GM12873 (cell line): ENCODE measurements at regions not wholly inside any gene's neighbourhood (a gene's known extent, or its start where the extent isn't known, plus 50 kb on each side); places are given as distances from the start of the nearest gene placed in this dataset.

Source experiments
- TF ChIP-seq, protein P1 (sequence below): IDR thresholded peaks from 2 replicates; pipeline ENCODE4 v1.5.1; 2012; ENCODE audit warnings: low read depth, mild to moderate bottlenecking, moderate library complexity, low read length, control low read depth; ENCODE audit not compliant: insufficient read depth; ENCODE audit errors: missing control alignments

DNA sequence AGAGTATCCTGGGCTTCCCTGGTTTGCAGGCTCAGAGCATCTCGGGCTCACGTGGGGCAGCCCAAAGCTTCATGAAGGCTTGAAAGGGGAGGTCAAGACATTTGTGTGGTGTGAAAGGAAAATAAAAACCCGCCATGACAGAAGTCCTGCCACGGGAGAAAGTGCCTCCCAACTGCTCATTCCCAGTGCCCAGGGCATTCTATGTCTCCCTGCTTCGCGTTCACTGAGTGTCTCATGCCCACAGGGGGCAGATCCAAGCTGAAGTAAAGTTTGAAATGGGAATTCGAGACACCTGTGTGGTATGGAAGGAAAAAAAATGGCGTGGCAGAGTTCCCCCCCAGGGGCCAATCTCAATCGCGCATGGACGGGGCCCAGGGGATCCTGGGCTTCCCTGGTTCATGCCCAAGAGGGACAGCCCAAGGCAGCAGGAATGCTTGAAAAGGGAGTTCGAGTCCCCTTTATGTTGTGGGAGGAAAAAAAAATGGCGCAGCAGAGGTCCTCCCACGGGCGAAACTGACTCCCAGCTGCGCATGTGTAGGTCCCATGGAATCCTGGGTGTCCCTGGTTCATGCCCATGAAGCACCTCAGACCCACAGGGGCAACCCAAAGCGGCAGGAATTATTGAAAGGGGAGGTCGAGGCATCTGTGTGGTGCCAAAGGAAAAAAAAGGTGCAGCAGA lies 576.7 kb downstream of the ALG10 start:
- TF ChIP-seq, protein P1, sequence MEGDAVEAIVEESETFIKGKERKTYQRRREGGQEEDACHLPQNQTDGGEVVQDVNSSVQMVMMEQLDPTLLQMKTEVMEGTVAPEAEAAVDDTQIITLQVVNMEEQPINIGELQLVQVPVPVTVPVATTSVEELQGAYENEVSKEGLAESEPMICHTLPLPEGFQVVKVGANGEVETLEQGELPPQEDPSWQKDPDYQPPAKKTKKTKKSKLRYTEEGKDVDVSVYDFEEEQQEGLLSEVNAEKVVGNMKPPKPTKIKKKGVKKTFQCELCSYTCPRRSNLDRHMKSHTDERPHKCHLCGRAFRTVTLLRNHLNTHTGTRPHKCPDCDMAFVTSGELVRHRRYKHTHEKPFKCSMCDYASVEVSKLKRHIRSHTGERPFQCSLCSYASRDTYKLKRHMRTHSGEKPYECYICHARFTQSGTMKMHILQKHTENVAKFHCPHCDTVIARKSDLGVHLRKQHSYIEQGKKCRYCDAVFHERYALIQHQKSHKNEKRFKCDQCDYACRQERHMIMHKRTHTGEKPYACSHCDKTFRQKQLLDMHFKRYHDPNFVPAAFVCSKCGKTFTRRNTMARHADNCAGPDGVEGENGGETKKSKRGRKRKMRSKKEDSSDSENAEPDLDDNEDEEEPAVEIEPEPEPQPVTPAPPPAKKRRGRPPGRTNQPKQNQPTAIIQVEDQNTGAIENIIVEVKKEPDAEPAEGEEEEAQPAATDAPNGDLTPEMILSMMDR: no peak

DNA sequence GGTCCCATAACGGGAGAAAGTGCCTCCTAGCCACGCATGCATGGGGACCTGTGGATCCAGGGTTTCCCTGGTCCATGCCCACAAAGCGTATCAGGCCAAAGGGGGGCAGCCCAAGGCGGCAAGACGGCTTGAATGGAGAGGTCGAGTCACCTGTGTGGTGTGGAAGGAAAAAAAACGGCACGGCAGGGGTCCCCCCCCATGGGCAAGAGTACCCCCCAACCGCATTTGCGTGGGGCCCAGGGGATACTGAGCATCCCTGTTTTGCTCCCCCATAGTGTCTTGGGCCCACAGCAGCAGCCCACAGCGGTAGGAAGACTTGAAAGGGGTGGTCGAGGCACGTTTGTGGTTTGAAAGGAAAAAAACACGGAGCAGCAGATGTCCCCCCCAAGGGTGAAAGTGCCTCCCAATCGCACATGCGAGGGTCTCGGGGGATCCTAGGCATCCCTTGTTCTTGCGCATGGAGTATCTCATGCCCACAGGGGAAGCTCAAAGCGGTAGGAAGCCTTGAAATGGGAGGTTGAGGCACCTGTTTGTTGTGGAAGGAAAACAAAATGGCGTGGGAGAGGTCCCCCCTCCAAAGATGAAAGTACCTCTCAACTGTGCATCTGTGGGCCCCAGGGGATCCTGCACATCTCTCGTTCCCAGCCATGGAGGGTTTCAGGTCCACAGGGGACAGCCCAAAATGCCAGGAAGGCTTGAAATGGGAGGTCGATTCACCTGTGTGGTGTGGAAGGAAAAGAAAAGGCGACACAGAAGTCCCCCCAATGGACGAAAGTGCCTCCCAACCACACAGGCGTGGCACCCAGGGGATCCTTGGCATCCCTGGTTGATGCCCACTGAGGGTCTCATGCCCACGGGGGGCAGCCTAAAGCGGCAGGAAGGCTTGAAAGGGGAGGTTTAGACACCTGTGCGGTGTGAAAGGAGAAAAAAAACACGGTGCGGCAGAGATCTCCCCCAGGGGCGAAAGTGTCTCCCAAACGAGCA lies 577.5 kb downstream of the ALG10 start:
- TF ChIP-seq, protein P1: no peak

DNA sequence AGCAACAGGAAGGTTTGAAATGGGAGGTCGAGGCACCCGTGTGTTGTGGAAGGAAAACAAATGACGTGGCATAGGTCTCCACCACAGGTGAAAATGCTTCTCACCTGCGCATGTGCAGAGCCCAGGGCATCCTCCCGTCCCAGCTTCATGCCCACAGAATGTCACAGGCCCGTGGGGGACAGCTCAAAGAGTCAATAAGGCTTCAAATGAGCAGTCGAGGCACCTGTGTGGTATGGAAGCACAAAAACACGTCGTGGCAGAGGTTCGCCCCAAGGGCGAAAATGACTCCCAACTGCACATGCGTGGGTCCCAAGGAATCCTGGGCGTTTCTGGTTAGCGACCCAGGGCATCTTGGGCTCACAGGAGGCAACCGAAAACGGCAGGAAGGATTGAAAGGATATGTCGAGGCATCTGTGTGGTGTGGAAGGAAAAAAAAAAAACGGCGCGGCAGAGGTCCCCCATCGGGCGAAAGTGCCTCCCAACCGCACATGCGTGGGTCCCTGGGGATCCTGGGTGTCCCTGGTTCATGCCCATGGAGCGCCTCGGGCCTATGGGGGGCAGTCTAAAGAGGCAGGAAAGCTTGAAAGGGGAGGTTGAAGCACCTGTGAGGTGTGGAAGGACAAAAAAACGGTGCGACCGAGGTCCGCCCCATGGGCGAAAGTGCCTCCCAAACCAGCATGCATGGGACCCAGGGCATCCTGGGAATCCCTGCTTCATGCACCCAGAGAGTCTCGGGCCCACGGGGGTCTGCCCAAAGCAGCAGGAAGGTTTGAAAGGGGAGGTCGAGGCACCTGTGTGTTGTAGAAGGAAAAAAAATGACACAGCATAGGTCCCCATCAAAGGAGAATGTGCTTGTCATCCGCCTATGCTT lies 578.5 kb downstream of the ALG10 start:
- TF ChIP-seq, protein P1: no peak

DNA sequence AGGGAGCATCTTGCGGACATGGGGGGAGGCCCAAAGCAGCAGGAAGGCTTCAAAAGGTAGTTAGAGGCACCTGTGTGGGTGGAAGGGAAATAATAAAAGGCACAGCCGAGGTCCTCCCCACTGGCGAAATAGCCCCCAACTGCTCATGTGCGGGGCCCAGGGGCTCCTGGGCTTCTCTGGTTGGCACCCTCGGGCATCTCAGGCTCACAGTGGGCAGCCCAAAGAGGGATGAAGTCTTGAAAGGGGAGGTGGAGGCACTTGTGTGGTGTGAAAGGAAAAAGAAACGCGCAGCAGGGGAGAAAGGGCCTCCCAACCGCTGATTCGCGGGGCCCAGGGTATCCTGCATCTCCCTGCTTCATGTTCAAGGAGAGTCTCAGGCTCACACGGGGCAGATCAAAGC lies 579.4 kb downstream of the ALG10 start:
- TF ChIP-seq, protein P1: no peak

DNA sequence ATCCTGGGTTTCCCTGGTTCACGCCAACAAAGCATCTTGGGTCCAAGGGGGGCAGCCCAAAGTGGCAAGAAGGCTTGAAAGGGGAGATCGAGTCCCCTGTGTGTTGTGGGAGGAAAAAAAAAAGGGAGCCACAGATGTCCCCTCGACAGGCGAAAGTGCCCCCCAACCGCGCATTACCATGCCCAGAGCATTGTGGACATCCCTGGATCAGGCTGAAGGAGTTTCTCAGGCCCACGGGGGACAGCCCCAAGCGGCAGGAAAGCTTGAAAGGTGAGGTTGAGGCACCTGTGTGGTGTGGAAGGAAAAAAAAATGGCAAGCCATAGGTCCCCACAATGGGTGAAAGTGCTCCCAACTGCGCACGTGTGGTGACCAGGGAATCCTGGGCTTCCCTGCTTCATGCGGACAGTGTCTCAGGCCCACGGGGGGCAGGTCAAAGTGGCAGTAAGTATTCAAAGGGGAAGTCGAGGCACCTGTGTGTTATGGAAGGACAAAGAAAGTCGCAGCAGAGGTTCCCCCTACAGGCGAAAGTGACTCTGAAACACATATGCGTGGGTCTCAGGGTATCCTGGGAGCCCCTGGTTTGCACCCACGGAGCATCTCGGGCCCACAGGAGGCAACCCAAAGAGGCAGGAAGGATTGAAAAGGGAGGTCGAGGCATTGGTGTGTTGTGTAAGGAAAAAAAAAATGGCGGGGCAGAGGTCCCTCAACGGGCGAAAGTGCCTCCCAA lies 580.1 kb downstream of the ALG10 start:
- TF ChIP-seq, protein P1: no peak

DNA sequence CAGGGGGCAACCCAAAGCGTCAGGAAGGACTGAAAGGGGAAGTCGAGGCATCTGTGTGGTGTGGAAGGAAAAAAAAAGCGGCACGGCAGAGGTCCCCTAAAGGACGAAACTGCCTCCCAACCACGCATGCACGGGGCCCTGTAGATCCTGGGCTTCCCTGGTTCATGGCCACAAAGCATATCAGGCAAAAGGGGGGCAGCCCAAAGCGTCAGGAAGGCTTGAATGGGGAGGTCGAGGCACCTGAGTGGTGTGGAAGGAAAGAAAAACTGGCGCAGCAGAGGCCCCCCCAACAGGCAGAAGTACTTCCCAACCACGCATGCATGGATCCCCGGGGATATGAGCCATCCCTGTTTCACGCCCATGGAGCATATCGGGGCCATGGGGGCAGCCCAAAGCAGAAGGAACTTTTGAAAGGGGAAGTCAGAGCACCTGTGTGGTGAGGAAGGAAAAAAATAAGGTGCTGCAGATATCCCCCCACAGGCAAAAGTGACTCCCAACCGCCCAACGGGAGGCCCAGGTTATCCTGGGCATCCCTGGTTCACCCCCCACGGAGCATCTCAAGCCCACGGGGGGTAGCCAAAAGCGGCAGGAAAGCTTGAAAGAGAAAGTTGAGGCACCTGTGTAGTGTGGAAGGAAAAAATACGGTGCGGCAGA lies 581.2 kb downstream of the ALG10 start:
- TF ChIP-seq, protein P1: no peak
